Amniotic stem cell (primary cell): ENCODE measurements at regions not wholly inside any gene's neighbourhood (a gene's known extent, or its start where the extent isn't known, plus 50 kb on each side); places are given as distances from the start of the nearest gene placed in this dataset.

Experiments used
- DNase-seq: peaks from one replicate; lab custom pipeline; 2025; lab: John Stamatoyannopoulos, UW

DNA sequence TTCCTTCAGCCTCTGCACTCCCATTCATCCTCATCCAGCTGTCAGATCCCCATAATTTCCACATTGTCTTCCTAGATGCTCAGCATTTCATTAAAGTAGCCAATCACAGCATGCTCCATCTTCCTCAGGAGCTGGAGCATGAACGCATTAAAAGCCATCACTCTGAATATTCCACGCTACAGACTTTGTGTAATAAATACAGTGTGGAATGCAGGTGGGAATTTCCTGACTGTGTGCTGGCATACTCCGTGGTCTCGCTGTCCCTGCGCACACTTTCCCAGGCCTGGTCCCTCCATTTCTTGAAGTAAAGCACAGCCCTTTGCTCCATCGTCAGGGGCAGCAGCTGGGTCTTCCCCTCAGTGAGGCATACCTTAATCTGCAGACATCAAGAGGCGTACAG, 123.7 kb upstream of the NCK2 start:
- DNase-seq: no peak

DNA sequence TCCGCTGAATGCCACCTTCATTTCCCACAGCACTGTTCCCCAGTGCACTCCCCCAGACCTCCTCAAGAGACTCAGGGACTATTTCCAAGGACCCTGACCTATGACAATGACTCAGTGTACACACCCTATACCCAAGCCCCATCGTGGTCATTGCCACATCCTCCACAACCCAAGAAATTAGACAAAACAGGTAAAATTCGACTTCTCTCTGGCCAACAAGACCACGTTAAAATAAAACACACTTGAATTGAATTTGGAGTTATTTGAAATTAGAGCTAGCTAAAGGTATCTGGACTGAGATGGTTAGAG, 126.4 kb upstream of the NCK2 start:
- no peak for DNase-seq

- no peak for DNase-seq
These were observed 126.9 kb upstream of the NCK2 start for GRCh38 chr2:105617631-105618350.

GRCh38 chr2:105615305-105615704, 129.4 kb upstream of the NCK2 start:
- no peak for DNase-seq

- DNase-seq: no peak
These were observed 132.8 kb upstream of the NCK2 start for GRCh38 chr2:105611811-105612424.

- DNase-seq: no peak
These were observed 133.4 kb upstream of the NCK2 start for GRCh38 chr2:105611333-105611637.

DNA sequence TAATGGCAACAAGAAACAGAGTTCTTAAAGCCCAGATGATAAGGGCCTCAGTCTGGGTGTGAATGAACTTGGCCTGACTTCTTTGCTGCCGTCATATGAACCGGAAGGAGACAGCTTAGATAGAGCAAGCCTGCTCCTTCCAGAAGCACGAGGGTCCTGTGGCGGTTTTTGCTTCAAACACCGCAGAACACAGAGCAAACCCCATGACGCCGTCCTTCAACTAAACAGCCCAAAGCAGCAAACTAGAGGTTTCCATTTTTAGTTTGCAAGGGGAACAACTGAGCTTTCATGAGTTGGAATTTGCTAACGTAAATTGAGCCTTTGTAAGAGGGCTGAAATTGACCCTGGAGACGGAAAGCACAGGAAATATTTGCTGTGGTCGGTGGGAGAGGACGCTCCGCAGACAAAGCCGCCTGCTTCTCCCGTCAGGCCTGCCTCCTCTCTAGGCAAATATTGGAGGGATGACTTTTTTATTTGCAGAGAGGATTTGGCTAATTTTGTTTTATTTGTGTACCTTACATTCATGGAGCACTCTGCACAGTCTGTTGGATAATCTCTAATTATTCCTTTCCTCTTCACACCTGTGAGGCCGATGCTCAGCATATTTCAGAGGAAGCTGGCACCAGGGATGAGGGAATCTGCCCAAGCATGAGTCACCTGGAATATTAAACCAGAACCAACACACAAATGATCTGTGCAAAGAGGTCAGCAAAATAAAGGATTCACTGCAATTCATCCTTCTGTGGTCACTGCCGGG, 134.0 kb upstream of the NCK2 start:
- no peak for DNase-seq

DNA sequence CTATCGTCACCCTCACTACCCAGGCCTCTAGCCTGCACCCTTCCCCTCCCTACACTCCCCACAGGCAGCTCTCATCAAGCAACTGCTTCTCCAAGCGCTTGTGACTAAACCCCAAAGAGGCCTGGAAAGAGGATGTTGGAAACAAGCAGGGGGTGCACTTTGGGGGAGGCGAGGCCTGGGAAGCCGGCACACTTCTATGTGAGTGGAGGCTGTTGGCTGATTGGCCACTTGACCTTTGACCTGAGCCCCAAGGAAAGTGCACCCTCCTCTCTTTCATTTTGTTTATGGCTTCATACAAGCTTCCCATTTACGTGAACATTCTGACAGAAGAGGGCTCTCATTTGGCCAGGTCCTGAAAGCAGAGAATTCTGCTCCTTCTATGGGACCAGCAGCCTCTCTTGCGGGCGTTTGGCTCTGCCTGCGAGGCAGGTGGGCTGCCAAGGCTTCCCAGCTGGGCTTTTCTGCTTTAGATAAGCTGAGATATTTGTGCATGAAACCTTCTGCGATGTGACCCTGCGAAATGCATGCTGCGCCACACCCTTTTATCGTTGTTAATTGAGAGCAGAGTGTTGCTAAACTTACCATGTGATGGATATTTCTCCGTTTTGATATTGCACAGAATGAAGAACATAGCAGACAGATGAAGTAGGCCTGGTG, 134.8 kb upstream of the NCK2 start:
- no peak for DNase-seq

- no peak for DNase-seq
These were observed 136.7 kb upstream of the NCK2 start for GRCh38 chr2:105607920-105608504.

DNA sequence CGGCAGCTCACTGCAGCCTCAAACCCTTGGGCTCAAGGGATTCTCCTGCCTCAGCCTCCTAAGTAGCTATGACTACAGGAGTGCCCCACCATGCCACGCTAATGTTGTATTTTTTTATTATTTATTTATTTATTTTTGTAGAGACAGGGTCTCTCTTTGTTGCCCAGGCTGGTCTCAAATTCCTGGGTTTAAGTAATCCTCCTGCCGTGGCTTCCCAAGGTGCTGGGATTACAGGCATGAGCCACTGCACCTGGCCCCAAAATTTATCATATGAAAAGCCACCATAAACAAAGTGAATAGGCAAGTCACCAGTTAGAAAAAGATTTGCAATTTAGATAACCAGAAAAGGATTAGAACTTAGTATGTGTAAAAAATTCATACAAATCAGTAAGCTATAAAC, 138.6 kb upstream of the NCK2 start:
- no peak for DNase-seq

GRCh38 chr2:105604938-105605337, 139.8 kb upstream of the NCK2 start:
- no peak for DNase-seq

GRCh38 chr2:105600949-105601794, 143.5 kb upstream of the NCK2 start:
- DNase-seq: no peak

GRCh38 chr2:105600602-105600948, 144.1 kb upstream of the NCK2 start:
- no peak for DNase-seq

GRCh38 chr2:105600037-105600442, 144.7 kb upstream of the NCK2 start:
- DNase-seq: no peak

DNA sequence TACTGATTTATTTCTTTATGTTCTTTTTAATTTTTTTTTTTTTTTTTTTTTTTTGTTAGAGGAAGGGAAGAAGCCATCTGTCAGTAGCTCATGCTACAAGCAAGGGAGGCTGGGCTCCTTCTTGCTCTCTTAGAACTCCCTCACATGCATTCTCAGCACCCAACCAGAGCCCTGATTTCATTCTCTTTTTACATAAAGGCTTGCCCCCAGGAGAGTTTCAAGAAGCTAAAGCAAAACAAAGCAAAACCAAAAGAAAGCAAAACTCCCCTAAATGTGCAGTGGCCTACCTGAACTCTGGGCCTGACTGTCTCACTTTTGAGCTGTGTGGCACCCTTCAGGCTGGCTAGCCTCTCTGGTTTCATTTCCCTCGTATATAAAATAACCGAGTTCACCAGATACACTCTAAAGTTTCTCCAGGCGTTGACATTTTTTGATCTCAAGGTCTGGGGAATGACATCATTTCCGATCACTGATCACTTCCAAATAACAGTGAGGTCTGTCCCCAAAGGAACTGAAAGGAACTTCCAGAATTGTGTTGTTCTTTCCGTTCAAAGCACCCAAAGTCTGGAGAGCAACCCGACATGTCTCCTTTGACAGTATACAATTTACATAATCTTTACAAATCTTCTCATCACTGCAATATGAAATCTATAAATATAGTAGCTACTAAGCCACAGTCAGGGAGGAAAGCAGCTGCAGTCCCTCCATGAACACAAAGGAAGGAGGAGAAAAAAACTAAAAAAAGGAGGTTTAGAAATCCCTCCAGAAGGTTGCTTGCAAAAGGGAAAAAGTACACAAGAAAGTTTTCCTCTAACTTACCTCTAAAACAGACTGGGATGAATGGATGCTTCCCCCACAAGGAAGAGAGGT, 145.6 kb upstream of the NCK2 start:
- no peak for DNase-seq

- DNase-seq: no peak
These were observed 146.6 kb upstream of the NCK2 start for GRCh38 chr2:105597806-105598803.

- DNase-seq: no peak
These were observed 147.5 kb upstream of the NCK2 start for GRCh38 chr2:105597011-105597805.

DNA sequence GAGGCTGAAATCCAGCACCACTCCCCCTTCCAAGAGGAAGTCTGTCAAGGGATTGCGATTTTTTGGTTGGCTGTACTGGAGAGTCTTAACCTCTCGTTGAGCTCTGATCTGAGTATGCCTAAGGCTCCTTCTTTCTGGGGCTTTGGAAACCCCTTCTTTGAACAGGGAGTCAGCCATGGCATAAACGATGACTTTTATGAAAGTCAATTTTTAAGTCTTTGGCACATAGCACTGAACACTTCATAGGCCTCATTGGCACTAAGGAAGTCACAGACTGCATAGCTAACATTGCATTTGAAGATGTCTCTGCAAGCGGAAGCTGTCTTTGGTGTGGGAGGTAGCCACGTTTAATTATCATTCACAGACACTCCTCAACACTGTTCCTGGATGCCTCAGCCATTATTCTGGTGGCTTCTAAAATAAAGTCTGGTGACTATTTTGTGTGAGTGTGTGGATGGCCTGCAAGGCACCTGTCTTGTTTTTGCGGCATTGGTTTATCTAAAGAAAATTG, 148.2 kb upstream of the NCK2 start:
- no peak for DNase-seq

- no peak for DNase-seq
These were observed 149.2 kb upstream of the NCK2 start for GRCh38 chr2:105595536-105595935.
